ENCODE measurements at regions not wholly inside any gene's neighbourhood (a gene's known extent, or its start where the extent isn't known, plus 50 kb on each side); places are given as distances from the start of the nearest gene placed in this dataset.

- H3K4me2 ChIP-seq (ENCODE audit: low read length), result no peak overlapping the region
- H3K79me2 ChIP-seq (ENCODE audit: insufficient read depth, low read length), result no peaks in the 10 kb centered on the region
- no peak overlapping the region for H3K9ac ChIP-seq (ENCODE audit: low read length)
- no peaks in the 10 kb centered on the region for H3K4me1 ChIP-seq (ENCODE audit: insufficient read depth, low read length, severe bottlenecking)
- no peaks in the 10 kb centered on the region for H3K9me3 ChIP-seq (ENCODE audit: low read length)
- no peaks in the 10 kb centered on the region for H3K9me2 ChIP-seq (ENCODE audit: low read depth, low read length)
- TF ChIP-seq CTCF (IDR thresholded peaks at IDR 0.05; ENCODE audit: low read length), result no peak
- TF ChIP-seq EZH2 (IDR thresholded peaks at IDR 0.05; ENCODE audit: borderline replicate concordance, low read length), result no peak
- H3K27me3 ChIP-seq (ENCODE audit: insufficient read depth, low read length), result no peaks in the 10 kb centered on the region
- H3K27ac ChIP-seq (ENCODE audit: low read depth, low read length, poor library complexity, severe bottlenecking), result no peak overlapping the region
- H3K36me3 ChIP-seq (ENCODE audit: insufficient read depth, low read length), result no peaks in the 10 kb centered on the region
- H4K20me1 ChIP-seq (ENCODE audit: insufficient read depth, low read length), result no peaks in the 10 kb centered on the region
- no peak overlapping the region for H3K4me3 ChIP-seq (ENCODE audit: low read depth, low read length, poor library complexity, severe bottlenecking)
- H2AFZ ChIP-seq (ENCODE audit: low read length), result no peak overlapping the region
- no peaks in the 10 kb centered on the region for H3F3A ChIP-seq (ENCODE audit: insufficient read depth, low read length)
Observed at GRCh38 chr22:26857169-26857568, 199.8 kb downstream of the MIAT start.

- no peak overlapping the region for H3K4me3 ChIP-seq (ENCODE audit: low read depth, low read length, poor library complexity, severe bottlenecking)
- no peak overlapping the region for H2AFZ ChIP-seq (ENCODE audit: low read length)
- H3K36me3 ChIP-seq (ENCODE audit: insufficient read depth, low read length), result no peaks in the 10 kb centered on the region
- TF ChIP-seq CTCF (IDR thresholded peaks at IDR 0.05; ENCODE audit: low read length) (no peak), EZH2 (IDR thresholded peaks at IDR 0.05; ENCODE audit: borderline replicate concordance, low read length) (no peak)
- H3K27me3 ChIP-seq (ENCODE audit: insufficient read depth, low read length), result no peaks in the 10 kb centered on the region
- H3K9me3 ChIP-seq (ENCODE audit: low read length), result no peaks in the 10 kb centered on the region
- H3K9ac ChIP-seq (ENCODE audit: low read length), result no peak overlapping the region
- H3K4me1 ChIP-seq (ENCODE audit: insufficient read depth, low read length, severe bottlenecking), result no peaks in the 10 kb centered on the region
- H3K9me2 ChIP-seq (ENCODE audit: low read depth, low read length), result no peaks in the 10 kb centered on the region
- H3K79me2 ChIP-seq (ENCODE audit: insufficient read depth, low read length), result no peaks in the 10 kb centered on the region
- H3F3A ChIP-seq (ENCODE audit: insufficient read depth, low read length), result no peaks in the 10 kb centered on the region
- no peak overlapping the region for H3K27ac ChIP-seq (ENCODE audit: low read depth, low read length, poor library complexity, severe bottlenecking)
- H3K4me2 ChIP-seq (ENCODE audit: low read length), result no peak overlapping the region
- H4K20me1 ChIP-seq (ENCODE audit: insufficient read depth, low read length), result no peaks in the 10 kb centered on the region
Observed at GRCh38 chr22:26860301-26860700, 202.9 kb downstream of the MIAT start.

GRCh38 chr22:26865021-26865420 lies 207.6 kb downstream of the MIAT start:
- Histone ChIP-seq H3K4me2 (ENCODE audit: low read length) (no peak overlapping the region), H3K79me2 (ENCODE audit: insufficient read depth, low read length) (no peaks in the 10 kb centered on the region), H3K9ac (ENCODE audit: low read length) (no peak overlapping the region), H3K9me3 (ENCODE audit: low read length) (no peaks in the 10 kb centered on the region), H3K9me2 (ENCODE audit: low read depth, low read length) (no peaks in the 10 kb centered on the region), H3K27me3 (ENCODE audit: insufficient read depth, low read length) (no peaks in the 10 kb centered on the region), H3K27ac (ENCODE audit: low read depth, low read length, poor library complexity, severe bottlenecking) (no peak overlapping the region), H3K4me1 (ENCODE audit: insufficient read depth, low read length, severe bottlenecking) (no peaks in the 10 kb centered on the region), H3F3A (ENCODE audit: insufficient read depth, low read length) (no peaks in the 10 kb centered on the region), H2AFZ (ENCODE audit: low read length) (no peak overlapping the region), H3K36me3 (ENCODE audit: insufficient read depth, low read length) (no peaks in the 10 kb centered on the region), H3K4me3 (ENCODE audit: low read depth, low read length, poor library complexity, severe bottlenecking) (no peak overlapping the region), H4K20me1 (ENCODE audit: insufficient read depth, low read length) (no peaks in the 10 kb centered on the region)
- TF ChIP-seq CTCF (IDR thresholded peaks at IDR 0.05; ENCODE audit: low read length), result no peak
- TF ChIP-seq EZH2 (IDR thresholded peaks at IDR 0.05; ENCODE audit: borderline replicate concordance, low read length), result no peak

Data from OCI-LY1 (cell line).